ENCODE measurements at regions not wholly inside any gene's neighbourhood (a gene's known extent, or its start where the extent isn't known, plus 50 kb on each side); places are given as distances from the start of the nearest gene placed in this dataset.

DNA sequence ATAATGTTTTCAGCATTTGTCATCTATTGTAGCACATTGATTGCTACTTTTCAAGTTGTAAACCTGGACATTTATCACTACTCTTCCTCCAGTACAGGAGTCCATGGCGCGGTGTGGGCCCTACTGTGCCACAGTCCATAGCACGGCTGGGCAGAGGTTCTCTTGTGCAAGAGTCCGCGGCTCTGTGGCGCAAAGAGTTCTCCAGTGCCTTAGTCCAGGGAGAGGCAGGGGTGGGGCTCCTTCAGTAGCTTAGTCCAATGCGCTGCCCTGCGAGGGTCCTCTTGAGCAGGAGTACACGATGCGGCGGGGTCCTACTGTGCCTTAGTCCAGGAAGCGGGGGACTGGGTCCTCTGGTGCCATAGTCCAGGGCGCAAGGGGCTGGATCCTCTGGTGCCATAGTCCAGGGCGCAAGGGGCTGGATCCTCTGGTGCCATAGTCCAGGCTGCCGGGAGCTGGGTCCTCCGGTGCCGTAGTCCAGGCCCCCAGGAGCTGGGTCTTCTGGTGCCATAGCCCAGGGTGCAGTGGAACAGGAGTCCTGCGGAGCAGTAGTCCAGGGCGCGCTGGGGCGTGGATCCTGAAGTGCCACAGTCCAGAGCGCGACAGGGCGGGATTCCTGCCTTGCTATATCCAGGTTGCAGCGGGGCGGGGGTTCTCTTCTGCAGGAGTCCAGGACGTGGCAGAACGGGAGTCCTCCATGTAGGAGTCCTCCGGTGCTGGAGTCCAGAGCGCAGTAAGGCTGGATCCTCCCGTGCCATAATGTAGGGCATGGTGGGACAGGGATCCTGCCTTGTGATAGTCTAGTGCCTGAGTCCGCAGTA, 129.3 kb downstream of the CCDC74A start:
- no peak overlapping the region for H3K27ac ChIP-seq (ENCODE audit: low read length)
- peaks cover 2% of the 10 kb centered on the region for H3K27me3 ChIP-seq (ENCODE audit: control insufficient read depth, insufficient read depth, low read length)
- no peaks in the 10 kb centered on the region for H3K36me3 ChIP-seq (ENCODE audit: control insufficient read depth, insufficient read depth, low read length)
- ChIA-PET POLR2A (no interaction called here), CTCF (no interaction called here)
- TF ChIP-seq POLR2AphosphoS5 (IDR thresholded peaks at IDR 0.05; ENCODE audit: low read depth, low read length) (no peak), SIN3A (IDR thresholded peaks at IDR 0.05; ENCODE audit: borderline replicate concordance, insufficient read depth, low read depth, low read length) (no peak), TCF7L2 (IDR thresholded peaks at IDR 0.05; ENCODE audit: low read depth, low read length) (no peak)
- TF ChIP-seq, protein P1, sequence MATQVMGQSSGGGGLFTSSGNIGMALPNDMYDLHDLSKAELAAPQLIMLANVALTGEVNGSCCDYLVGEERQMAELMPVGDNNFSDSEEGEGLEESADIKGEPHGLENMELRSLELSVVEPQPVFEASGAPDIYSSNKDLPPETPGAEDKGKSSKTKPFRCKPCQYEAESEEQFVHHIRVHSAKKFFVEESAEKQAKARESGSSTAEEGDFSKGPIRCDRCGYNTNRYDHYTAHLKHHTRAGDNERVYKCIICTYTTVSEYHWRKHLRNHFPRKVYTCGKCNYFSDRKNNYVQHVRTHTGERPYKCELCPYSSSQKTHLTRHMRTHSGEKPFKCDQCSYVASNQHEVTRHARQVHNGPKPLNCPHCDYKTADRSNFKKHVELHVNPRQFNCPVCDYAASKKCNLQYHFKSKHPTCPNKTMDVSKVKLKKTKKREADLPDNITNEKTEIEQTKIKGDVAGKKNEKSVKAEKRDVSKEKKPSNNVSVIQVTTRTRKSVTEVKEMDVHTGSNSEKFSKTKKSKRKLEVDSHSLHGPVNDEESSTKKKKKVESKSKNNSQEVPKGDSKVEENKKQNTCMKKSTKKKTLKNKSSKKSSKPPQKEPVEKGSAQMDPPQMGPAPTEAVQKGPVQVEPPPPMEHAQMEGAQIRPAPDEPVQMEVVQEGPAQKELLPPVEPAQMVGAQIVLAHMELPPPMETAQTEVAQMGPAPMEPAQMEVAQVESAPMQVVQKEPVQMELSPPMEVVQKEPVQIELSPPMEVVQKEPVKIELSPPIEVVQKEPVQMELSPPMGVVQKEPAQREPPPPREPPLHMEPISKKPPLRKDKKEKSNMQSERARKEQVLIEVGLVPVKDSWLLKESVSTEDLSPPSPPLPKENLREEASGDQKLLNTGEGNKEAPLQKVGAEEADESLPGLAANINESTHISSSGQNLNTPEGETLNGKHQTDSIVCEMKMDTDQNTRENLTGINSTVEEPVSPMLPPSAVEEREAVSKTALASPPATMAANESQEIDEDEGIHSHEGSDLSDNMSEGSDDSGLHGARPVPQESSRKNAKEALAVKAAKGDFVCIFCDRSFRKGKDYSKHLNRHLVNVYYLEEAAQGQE (IDR thresholded peaks at IDR 0.05; ENCODE audit: insufficient read depth in 1 of 2, low read depth in 2 of 2, low read length in 1 of 2): no peak
- TF ChIP-seq, protein P2, sequence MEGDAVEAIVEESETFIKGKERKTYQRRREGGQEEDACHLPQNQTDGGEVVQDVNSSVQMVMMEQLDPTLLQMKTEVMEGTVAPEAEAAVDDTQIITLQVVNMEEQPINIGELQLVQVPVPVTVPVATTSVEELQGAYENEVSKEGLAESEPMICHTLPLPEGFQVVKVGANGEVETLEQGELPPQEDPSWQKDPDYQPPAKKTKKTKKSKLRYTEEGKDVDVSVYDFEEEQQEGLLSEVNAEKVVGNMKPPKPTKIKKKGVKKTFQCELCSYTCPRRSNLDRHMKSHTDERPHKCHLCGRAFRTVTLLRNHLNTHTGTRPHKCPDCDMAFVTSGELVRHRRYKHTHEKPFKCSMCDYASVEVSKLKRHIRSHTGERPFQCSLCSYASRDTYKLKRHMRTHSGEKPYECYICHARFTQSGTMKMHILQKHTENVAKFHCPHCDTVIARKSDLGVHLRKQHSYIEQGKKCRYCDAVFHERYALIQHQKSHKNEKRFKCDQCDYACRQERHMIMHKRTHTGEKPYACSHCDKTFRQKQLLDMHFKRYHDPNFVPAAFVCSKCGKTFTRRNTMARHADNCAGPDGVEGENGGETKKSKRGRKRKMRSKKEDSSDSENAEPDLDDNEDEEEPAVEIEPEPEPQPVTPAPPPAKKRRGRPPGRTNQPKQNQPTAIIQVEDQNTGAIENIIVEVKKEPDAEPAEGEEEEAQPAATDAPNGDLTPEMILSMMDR (IDR thresholded peaks at IDR 0.05): no peak
- no peak overlapping the region for H3K4me3 ChIP-seq (ENCODE audit: low read depth in 2 of 2, low read length in 2 of 2)
- intact Hi-C loops (cut with micrococcal nuclease; ENCODE audit: unreplicated experiment) (no loop called here), in situ Hi-C loops (cut with HindIII; ENCODE audit: low pct_unique_long_range_greater_than_20kb, low sequenced_read_pairs) (no loop called here)
- ATAC-seq: no peak
- no peaks in the 10 kb centered on the region for H3K4me1 ChIP-seq (ENCODE audit: control insufficient read depth, insufficient read depth, low read length)
- H3K9me3 ChIP-seq (ENCODE audit: control insufficient read depth, insufficient read depth, low read depth, low read length): no peaks in the 10 kb centered on the region
- DNase-seq (ENCODE audit: low read depth, low spot score): no peak
- no TSS peak for BruUV-seq (replicated peaks)

DNA sequence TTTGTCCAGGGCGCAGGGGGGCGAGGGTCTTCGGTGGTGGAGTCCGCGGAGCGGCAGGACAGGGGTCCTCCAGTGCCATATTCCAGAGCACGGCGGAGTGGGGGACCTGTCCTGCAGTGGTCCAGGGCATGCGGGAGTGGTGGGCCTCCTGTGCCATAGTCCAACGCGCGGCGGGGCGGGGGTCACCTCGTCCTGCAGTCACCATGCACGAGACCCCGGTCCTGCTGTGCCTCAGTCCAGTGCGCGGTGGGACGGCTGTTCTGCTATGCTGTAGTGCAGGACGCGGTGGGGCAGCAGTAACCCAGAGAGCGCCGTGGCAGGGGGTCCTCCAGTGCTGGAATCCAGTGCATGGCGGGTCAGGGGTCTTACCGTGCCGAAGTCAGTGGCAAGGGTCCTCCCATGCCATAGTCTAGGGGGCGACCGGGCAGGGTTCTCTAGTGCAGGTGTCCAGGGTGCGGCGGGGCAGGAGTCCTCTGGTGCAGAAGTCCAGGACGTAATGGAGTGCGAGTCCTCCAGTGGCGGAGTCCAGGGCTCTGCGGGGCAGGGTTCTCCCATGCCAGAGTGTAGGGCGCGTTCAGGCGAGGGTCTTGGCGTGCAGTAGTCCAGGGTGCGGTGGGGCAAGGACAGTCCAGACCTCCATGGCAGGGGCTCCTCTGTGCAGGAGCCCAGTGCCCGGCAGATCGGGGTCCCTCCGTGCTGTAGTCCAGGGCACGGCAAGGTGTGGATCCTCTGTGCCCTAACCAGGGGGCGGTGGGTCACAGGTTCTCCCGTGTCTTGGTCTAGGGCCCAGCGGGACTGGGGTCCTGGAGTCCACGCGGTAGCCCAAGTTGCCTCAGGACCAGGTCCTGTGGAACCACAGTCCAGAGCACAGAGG, 130.4 kb downstream of the CCDC74A start:
- no peaks in the 10 kb centered on the region for H3K36me3 ChIP-seq (ENCODE audit: control insufficient read depth, insufficient read depth, low read length)
- DNase-seq (ENCODE audit: low read depth, low spot score): no peak
- peaks cover 2% of the 10 kb centered on the region for H3K27me3 ChIP-seq (ENCODE audit: control insufficient read depth, insufficient read depth, low read length)
- TF ChIP-seq, protein P2 (IDR thresholded peaks at IDR 0.05): no peak
- TF ChIP-seq, protein P1 (IDR thresholded peaks at IDR 0.05; ENCODE audit: insufficient read depth in 1 of 2, low read depth in 2 of 2, low read length in 1 of 2): no peak
- no peak for TF ChIP-seq POLR2AphosphoS5 (IDR thresholded peaks at IDR 0.05; ENCODE audit: low read depth, low read length)
- TF ChIP-seq TCF7L2 (IDR thresholded peaks at IDR 0.05; ENCODE audit: low read depth, low read length): no peak
- TF ChIP-seq SIN3A (IDR thresholded peaks at IDR 0.05; ENCODE audit: borderline replicate concordance, insufficient read depth, low read depth, low read length): no peak
- no TSS peak for BruUV-seq (replicated peaks)
- POLR2A ChIA-PET: no interaction called here
- CTCF ChIA-PET: no interaction called here
- intact Hi-C loops (cut with micrococcal nuclease; ENCODE audit: unreplicated experiment): no loop called here
- no peak for ATAC-seq
- in situ Hi-C loops (cut with HindIII; ENCODE audit: low pct_unique_long_range_greater_than_20kb, low sequenced_read_pairs): no loop called here
- no peak overlapping the region for H3K27ac ChIP-seq (ENCODE audit: low read length)
- H3K9me3 ChIP-seq (ENCODE audit: control insufficient read depth, insufficient read depth, low read depth, low read length): no peaks in the 10 kb centered on the region
- H3K4me3 ChIP-seq (ENCODE audit: low read depth in 2 of 2, low read length in 2 of 2): no peak overlapping the region
- H3K4me1 ChIP-seq (ENCODE audit: control insufficient read depth, insufficient read depth, low read length): no peaks in the 10 kb centered on the region

All from Panc1 (cell line).